ENCODE measurements at regions not wholly inside any gene's neighbourhood (a gene's known extent, or its start where the extent isn't known, plus 50 kb on each side); places are given as distances from the start of the nearest gene placed in this dataset.

DNA sequence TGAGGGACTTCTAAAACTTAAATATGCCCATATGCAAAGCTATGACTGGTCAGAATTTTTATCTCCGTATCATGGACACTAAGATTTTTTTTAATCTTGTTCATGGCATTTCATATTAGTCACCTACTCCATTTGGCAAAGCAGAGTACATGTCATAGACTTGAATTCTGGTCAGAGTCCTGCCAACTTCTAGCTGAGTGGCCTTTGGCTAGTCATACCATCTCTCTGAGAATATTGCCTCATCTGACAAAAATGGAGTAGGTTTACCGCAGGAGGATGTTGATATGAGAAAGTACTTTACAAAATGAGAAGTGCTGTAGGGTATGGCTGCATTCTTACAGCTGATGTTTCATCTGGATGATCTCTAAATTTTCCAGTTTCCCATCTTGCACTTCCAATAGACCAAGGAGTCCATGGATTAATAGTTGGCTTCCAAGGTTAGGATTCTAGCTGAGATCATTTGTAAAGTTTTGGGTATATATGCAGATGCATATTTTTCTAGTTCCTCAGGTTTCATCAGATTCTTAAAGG is 150.8 kb upstream of the NR3C1 start:
- Histone ChIP-seq H3K27ac (ENCODE audit: insufficient read length, low read depth, low read length) (no peak overlapping the region), H3T11ph (ENCODE audit: low read length) (no peak overlapping the region), H4K20me1 (ENCODE audit: control insufficient read depth, insufficient read depth, insufficient read length) (no peaks in the 10 kb centered on the region), H3K27me3 (ENCODE audit: insufficient read depth, low read length) (no peaks in the 10 kb centered on the region), H2AK5ac (ENCODE audit: insufficient read length, low read length) (no peak overlapping the region), H4K91ac (ENCODE audit: insufficient read length, low read depth, low read length) (no peak overlapping the region), H3K4ac (ENCODE audit: low read depth, low read length) (no peak overlapping the region), H3K18ac (ENCODE audit: insufficient read length, low read depth, low read length) (no peak overlapping the region), H2BK15ac (ENCODE audit: low read depth, low read length) (no peak overlapping the region), H2BK20ac (ENCODE audit: low read depth, low read length, poor library complexity, severe bottlenecking) (no peak overlapping the region), H2BK120ac (ENCODE audit: low read depth, low read length, poor library complexity, severe bottlenecking) (no peak overlapping the region), H3K23ac (ENCODE audit: insufficient read length, low read depth, low read length) (no peak overlapping the region), H3K79me2 (ENCODE audit: insufficient read depth, low read length) (no peaks in the 10 kb centered on the region), H2AFZ (ENCODE audit: low read length) (no peak overlapping the region), H3K9ac (ENCODE audit: extremely low read depth, insufficient read length, low read length) (no peak overlapping the region), H3K79me1 (ENCODE audit: insufficient read depth, low read depth, low read length, poor library complexity, severe bottlenecking) (no peaks in the 10 kb centered on the region), H4K5ac (ENCODE audit: insufficient read length, low read depth, low read length) (no peak overlapping the region), H3K23me2 (ENCODE audit: insufficient read length, low read depth, low read length, poor library complexity, severe bottlenecking) (no peaks in the 10 kb centered on the region), H4K8ac (replicated peaks; ENCODE audit: insufficient read length, low read depth, low read length) (no peak overlapping the region), H3K4me2 (ENCODE audit: insufficient read depth, insufficient read length, low read length) (no peak overlapping the region), H3K9me3 (ENCODE audit: control insufficient read depth, low read depth, low read length) (no peaks in the 10 kb centered on the region), H3K4me1 (ENCODE audit: insufficient read depth, low read length) (no peaks in the 10 kb centered on the region), H2BK5ac (ENCODE audit: insufficient read length, low read length) (no peak overlapping the region), H3K56ac (ENCODE audit: insufficient read length, low read depth, low read length) (no peak overlapping the region), H2BK12ac (ENCODE audit: insufficient read length, low read depth, low read length) (no peak overlapping the region), H3K14ac (ENCODE audit: insufficient read depth, low read length) (no peak overlapping the region)
- no peak for DNase-seq
- TF ChIP-seq, protein P1, sequence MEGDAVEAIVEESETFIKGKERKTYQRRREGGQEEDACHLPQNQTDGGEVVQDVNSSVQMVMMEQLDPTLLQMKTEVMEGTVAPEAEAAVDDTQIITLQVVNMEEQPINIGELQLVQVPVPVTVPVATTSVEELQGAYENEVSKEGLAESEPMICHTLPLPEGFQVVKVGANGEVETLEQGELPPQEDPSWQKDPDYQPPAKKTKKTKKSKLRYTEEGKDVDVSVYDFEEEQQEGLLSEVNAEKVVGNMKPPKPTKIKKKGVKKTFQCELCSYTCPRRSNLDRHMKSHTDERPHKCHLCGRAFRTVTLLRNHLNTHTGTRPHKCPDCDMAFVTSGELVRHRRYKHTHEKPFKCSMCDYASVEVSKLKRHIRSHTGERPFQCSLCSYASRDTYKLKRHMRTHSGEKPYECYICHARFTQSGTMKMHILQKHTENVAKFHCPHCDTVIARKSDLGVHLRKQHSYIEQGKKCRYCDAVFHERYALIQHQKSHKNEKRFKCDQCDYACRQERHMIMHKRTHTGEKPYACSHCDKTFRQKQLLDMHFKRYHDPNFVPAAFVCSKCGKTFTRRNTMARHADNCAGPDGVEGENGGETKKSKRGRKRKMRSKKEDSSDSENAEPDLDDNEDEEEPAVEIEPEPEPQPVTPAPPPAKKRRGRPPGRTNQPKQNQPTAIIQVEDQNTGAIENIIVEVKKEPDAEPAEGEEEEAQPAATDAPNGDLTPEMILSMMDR (conservative IDR thresholded peaks at IDR 0.05) = no peak
- no CpG with 5 or more reads among the region's 2 CpGs for WGBS (ENCODE audit: extremely low coverage, insufficient read length, low lambda C conversion rate)
- Mint-ChIP-seq H3K4me1 (no peaks in the 10 kb centered on the region), H3K9me3 (no peaks in the 10 kb centered on the region), H3K27ac (no peak overlapping the region), H3K36me3 (ENCODE audit: insufficient read depth in 1 of 3, low read depth in 3 of 3) (no peaks in the 10 kb centered on the region), H3K27me3 (ENCODE audit: low read depth) (no peaks in the 10 kb centered on the region), H3K4me3 (no peak overlapping the region)

Data from H9 (cell line).